B cell (primary cell): ENCODE measurements at regions not wholly inside any gene's neighbourhood (a gene's known extent, or its start where the extent isn't known, plus 50 kb on each side); places are given as distances from the start of the nearest gene placed in this dataset.

Source experiments
- EZH2 ChIP-seq: IDR thresholded peaks from 2 replicates; pipeline ENCODE4 v1.6.1; 2012; ENCODE audit warnings: borderline replicate concordance, low read depth, mild to moderate bottlenecking, moderate library complexity, low read length; ENCODE audit not compliant: insufficient read depth, poor library complexity, severe bottlenecking
- TF ChIP-seq, protein P1 (sequence below): fragments of 200-600 bp; IDR thresholded peaks from one replicate; pipeline ENCODE4 v1.8.0; 2022; ENCODE audit warnings: antibody characterized with exemption, mild to moderate bottlenecking

DNA sequence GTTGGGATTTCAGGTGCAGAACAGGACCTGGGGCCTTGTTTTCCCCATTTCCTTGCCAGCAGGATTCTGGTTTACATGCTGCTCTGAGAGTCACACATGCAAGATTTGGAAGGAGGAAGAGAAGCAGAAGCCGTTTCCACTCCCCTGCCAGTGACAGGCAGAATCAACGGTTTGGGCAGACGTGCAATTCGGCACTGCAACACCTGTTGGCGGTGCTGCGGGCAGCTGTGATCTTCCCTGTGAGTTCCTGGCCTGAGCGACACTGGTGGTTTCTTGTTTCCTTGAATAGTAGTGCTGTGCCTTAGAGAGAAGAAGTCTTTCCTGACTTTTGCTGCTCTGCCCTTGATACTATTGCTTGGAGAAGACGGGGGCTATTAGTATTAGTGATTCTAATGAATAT is 1126.2 kb downstream of the TYW1 start:
- TF ChIP-seq, protein P1, sequence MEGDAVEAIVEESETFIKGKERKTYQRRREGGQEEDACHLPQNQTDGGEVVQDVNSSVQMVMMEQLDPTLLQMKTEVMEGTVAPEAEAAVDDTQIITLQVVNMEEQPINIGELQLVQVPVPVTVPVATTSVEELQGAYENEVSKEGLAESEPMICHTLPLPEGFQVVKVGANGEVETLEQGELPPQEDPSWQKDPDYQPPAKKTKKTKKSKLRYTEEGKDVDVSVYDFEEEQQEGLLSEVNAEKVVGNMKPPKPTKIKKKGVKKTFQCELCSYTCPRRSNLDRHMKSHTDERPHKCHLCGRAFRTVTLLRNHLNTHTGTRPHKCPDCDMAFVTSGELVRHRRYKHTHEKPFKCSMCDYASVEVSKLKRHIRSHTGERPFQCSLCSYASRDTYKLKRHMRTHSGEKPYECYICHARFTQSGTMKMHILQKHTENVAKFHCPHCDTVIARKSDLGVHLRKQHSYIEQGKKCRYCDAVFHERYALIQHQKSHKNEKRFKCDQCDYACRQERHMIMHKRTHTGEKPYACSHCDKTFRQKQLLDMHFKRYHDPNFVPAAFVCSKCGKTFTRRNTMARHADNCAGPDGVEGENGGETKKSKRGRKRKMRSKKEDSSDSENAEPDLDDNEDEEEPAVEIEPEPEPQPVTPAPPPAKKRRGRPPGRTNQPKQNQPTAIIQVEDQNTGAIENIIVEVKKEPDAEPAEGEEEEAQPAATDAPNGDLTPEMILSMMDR: no peak
- no peak for TF ChIP-seq EZH2
